HEK293T (cell line): ENCODE measurements at regions not wholly inside any gene's neighbourhood (a gene's known extent, or its start where the extent isn't known, plus 50 kb on each side); places are given as distances from the start of the nearest gene placed in this dataset.

Experiments used
- ARNT ChIP-seq: fragments of 450-650 bp; IDR thresholded peaks from 2 replicates; pipeline ENCODE4 v1.6.1; 2017; ENCODE audit warnings: mild to moderate bottlenecking
- ELF4 ChIP-seq: fragments of 450-650 bp; IDR thresholded peaks from 2 replicates; pipeline ENCODE4 v1.6.1; 2017; ENCODE audit warnings: antibody characterized with exemption
- FOXA1 ChIP-seq: fragments of 450-650 bp; IDR thresholded peaks from 2 replicates; pipeline ENCODE4 v1.6.1; 2016; ENCODE audit warnings: mild to moderate bottlenecking
- FOXK2 ChIP-seq: fragments of 450-650 bp; IDR thresholded peaks from 2 replicates; pipeline ENCODE4 v1.6.1; 2016; ENCODE audit warnings: mild to moderate bottlenecking
- NFRKB ChIP-seq: fragments of 450-650 bp; IDR thresholded peaks from 2 replicates; pipeline ENCODE4 v1.6.1; 2016; ENCODE audit warnings: mild to moderate bottlenecking, moderate library complexity
- SP1 ChIP-seq: fragments of 450-650 bp; IDR thresholded peaks from 2 replicates; pipeline ENCODE4 v1.6.1; 2017
- SUZ12 ChIP-seq: fragments of 450-650 bp; IDR thresholded peaks from 2 replicates; pipeline ENCODE4 v1.6.1; 2016; ENCODE audit warnings: mild to moderate bottlenecking
- ZNF384 ChIP-seq: fragments of 450-650 bp; IDR thresholded peaks from 2 replicates; pipeline ENCODE4 v1.6.1; 2016

DNA sequence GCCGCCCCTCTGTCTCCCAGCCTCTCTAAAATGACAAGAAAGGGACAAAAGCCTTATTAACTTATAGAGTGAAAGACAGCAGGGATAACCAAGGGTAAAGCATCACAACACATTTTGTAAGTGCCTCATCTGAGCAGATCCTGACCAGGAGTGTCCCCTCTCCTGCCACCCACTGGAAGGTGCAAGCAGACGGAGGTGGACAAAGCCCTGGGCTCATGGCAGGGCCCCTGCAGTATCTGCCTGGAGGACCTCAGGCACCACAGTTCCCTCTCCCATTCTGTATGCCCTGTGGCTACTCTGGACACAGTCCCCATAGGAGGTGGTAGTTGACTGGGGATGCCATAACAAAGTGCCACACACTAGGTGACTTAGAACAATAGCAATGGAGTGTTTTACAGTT, 319.8 kb downstream of the GADD45G start:
- no peak for TF ChIP-seq ELF4
- TF ChIP-seq ARNT: no peak
- no peak for TF ChIP-seq SP1
- no peak for TF ChIP-seq NFRKB
- TF ChIP-seq ZNF384: no peak
- no peak for TF ChIP-seq SUZ12
- no peak for TF ChIP-seq FOXA1
- TF ChIP-seq FOXK2: no peak
